Effector memory CD8-positive, alpha-beta T cell (primary cell): ENCODE measurements at regions not wholly inside any gene's neighbourhood (a gene's known extent, or its start where the extent isn't known, plus 50 kb on each side); places are given as distances from the start of the nearest gene placed in this dataset.

Experiments
- ATAC-seq: fragments of 150-1000 bp; cut with Tn5 transposase; replicated peaks from 2 replicates; pipeline ENCODE4 v1.10.0; 2021; ENCODE audit warnings: mild to moderate bottlenecking, moderate library complexity
- DNase-seq, 3 experiments: peaks; one replicate each; pipeline ENCODE4 v3.0.0; 2021
- H3K27ac Mint-ChIP-seq, 2 donors: one replicate each; pipeline ENCODE4 v1.8.0; 2022; ENCODE audit warnings: mild to moderate bottlenecking in 2 of 2, mixed read lengths in 2 of 2, moderate library complexity in 2 of 2
- H3K27me3 Mint-ChIP-seq, 2 donors: one replicate each; pipeline ENCODE4 v1.8.0; 2022; ENCODE audit warnings: mixed read lengths in 2 of 2
- H3K36me3 Mint-ChIP-seq: one replicate; pipeline ENCODE4 v1.8.0; 2022; ENCODE audit warnings: mild to moderate bottlenecking, moderate library complexity, mixed read lengths; ENCODE audit not compliant: insufficient read depth
- H3K4me1 Mint-ChIP-seq, 2 donors: one replicate each; pipeline ENCODE4 v1.8.0; 2022; ENCODE audit warnings: low read depth in 2 of 2, mixed read lengths in 2 of 2
- H3K4me3 Mint-ChIP-seq, 2 donors: one replicate each; pipeline ENCODE4 v1.8.0; 2022; ENCODE audit warnings: mild to moderate bottlenecking in 2 of 2, mixed read lengths in 2 of 2, moderate library complexity in 2 of 2
- H3K9me3 Mint-ChIP-seq, 2 donors: one replicate each; pipeline ENCODE4 v1.8.0; 2022; ENCODE audit warnings: mixed read lengths in 2 of 2

DNA sequence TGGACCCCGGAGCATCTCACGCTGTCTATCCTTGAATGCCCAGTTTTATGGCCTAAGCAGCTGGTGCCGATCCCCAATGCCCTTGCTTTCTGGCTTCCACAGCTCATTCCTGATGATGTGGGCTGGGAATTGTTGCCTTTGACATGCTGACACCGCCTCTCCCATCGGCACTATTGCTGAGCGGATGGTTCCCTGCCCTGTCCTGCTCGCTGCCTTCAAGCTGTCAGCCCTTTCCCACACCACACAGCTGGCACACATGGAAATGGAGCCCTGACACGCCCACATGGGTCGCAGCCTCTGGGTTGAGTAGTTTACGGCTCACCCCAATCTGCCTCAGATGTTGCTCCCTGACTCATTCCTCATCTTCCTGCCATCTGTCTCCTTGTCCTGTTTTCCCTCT lies 110.2 kb upstream of the SESN3 start:
- no peak for DNase-seq
- H3K4me1 Mint-ChIP-seq, result no peaks in the 10 kb centered on the region
- H3K27me3 Mint-ChIP-seq, result peaks cover 5 to 7% of the 10 kb centered on the region in 2 donors

DNA sequence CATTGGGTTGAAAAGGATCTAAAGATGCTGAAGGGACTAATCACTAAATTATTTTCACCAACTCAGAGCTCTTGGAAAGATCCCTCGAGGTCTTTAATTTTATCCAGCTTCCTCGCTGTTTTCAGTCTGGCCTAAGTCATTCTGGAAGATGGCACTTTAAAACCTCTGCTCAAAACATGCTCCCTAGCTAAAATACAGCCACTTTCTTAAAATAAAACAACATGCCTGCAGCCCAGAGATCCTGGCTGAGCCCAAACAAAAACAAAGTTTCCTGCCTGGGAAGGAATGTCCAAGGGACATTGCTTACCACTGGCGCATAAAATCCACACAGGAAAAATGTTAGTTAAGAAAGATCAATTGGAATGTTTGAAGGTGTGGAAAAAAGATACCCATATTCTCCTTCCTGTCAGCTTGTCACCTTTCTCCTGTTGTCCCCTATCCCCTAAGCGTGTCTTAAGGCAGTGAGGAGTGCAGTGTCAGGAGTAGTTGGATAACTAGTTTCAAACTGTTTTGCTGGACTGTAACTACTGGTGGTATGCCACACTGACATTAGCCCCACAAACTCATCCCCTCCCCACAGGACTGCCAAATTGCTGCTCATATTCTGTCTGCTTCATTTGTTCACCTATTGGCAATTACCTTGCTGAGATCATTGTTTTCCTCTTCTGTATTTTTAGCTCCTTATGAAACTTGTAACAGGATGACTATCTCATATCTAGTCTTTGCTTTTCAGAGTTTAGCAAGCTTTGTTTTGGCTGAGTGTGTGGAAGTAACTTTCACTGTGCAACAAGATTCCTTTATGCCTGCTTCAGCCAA lies 108.3 kb upstream of the SESN3 start:
- Mint-ChIP-seq H3K27me3 (peaks cover 0 to 7% of the 10 kb centered on the region in 2 donors), H3K27ac (no peak overlapping the region), H3K4me1 (no peaks in the 10 kb centered on the region), H3K4me3 (no peak overlapping the region), H3K36me3 (no peaks in the 10 kb centered on the region), H3K9me3 (no peaks in the 10 kb centered on the region)
- ATAC-seq (no peak), DNase-seq (no peak)

More for the DNA sequence above, 110.2 kb upstream of the SESN3 start:
- Mint-ChIP-seq H3K27ac (no peak overlapping the region), H3K4me3 (no peak overlapping the region), H3K36me3 (no peaks in the 10 kb centered on the region), H3K9me3 (no peaks in the 10 kb centered on the region)
- no peak for ATAC-seq

DNA sequence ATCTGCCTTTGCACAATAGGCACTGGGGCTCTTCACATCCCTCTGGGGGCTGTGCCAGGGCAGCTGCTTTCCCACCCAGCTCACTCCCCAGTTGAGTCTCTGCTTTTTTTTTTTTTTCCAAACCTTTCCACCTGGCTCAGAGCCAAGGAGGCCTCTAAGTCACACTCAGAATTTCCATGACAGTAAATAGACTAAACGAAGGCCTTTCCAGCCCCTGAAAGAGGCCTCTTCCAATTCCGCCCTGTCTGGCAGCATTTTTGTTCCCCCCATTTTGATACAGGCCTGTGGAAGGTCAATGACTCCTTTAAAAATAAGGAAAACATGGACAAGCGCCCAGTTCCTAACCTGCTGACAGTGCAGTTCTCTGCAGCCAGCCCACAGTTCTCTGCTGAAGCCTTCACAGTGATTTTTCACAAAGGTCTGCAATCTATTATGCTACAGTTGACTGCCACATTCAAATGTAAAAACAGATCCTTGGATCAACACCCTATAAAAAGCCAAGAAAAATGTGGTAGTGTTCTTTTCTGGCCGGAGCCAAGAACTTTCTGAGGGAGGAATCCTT lies 107.5 kb upstream of the SESN3 start:
- no peak overlapping the region for H3K27ac Mint-ChIP-seq
- DNase-seq (no peak), ATAC-seq (no peak)
- no peaks in the 10 kb centered on the region for H3K36me3 Mint-ChIP-seq
- peaks cover 0 to 7% of the 10 kb centered on the region in 2 donors for H3K27me3 Mint-ChIP-seq
- H3K4me3 Mint-ChIP-seq, result no peak overlapping the region
- H3K4me1 Mint-ChIP-seq, result no peaks in the 10 kb centered on the region
- H3K9me3 Mint-ChIP-seq, result no peaks in the 10 kb centered on the region

DNA sequence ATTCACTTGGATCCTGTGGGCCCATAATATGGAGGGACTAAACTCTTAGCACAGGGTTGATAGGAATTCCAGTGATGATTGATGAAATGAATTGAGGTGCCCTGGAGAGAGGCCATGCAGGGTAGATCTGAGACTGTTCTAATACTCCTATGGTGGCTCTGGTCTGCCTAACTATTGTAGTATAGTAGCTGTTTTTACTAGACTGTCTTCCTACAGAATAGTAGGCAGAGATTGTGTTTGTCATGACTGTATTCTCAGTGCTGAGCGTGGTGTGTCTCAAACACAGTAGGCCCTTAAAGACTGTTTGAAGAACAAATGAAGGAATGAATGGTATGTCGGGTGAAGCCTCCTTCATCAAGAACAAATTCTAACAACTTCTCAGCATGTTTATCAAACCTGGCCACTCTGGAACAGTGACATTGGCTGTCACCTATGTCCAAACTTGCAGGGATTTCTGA lies 107.0 kb upstream of the SESN3 start:
- Mint-ChIP-seq H3K27me3 (peaks cover 0 to 7% of the 10 kb centered on the region in 2 donors), H3K4me1 (no peaks in the 10 kb centered on the region), H3K36me3 (no peaks in the 10 kb centered on the region), H3K27ac (no peak overlapping the region), H3K9me3 (no peaks in the 10 kb centered on the region), H3K4me3 (no peak overlapping the region)
- peak; percentile 4 for ATAC-seq
- DNase-seq, result no peak

DNA sequence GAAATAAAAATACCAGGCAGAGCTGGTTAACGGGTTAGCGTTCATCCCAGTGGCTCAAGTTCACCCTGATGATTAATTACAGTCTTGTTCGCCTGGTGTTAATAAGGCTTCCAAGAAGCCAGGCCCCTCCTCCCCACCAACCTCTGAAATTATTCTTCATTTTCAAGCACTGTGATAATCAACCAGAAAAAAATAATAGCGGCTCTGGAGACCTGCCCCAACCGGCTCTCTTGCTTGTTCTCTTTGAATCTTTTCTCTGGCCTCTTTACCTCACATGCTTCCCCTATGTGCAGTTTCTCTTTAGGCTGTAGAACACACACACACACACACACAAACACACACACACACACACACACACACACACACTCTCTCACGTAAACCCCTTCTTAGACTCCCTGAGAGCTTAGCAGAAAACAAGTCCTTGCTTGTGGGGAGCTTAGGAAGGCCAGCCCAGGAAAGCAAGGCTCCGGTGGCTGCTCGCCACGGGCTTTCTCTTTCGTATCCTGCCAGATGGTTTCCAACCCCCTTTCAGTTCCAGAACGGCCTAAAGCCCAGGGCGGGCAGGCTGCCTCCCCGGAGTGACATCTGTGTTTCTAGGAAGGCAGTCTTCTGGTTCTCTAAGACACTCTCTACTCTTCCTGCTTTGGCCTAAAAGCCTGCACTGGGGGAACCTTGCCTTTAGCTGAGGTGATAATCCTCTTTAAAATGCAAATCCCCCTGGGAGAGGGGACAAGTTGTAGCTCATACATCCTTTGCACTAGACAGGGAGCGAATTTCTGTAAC lies 106.4 kb upstream of the SESN3 start:
- Mint-ChIP-seq H3K9me3 (no peaks in the 10 kb centered on the region), H3K36me3 (no peaks in the 10 kb centered on the region), H3K27ac (no peak overlapping the region), H3K27me3 (peaks cover 0 to 7% of the 10 kb centered on the region in 2 donors), H3K4me3 (no peak overlapping the region), H3K4me1 (no peaks in the 10 kb centered on the region)
- ATAC-seq (peak; percentile 51), DNase-seq (no peak)

DNA sequence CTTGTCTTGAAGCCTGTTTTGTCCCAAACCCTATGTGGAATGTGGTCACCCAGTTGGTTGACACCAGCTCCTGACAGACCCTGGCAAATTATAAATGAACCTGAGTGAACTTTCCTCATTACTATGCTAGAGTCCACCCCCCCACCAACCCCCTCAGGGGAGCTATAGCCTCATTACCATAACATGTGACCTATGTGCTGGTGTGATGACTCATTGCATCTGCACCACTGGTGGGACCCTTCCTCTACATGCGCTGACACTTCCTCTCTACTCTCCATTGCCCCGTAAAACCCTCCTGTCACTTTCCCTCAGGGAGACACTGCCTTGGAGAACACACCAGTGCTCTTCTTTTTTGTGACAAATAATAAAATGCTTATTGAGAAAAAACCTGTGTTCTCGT lies 105.0 kb upstream of the SESN3 start:
- H3K27ac Mint-ChIP-seq, result no peak overlapping the region
- no peaks in the 10 kb centered on the region for H3K27me3 Mint-ChIP-seq
- no peaks in the 10 kb centered on the region for H3K9me3 Mint-ChIP-seq
- H3K4me3 Mint-ChIP-seq, result no peak overlapping the region
- no peaks in the 10 kb centered on the region for H3K4me1 Mint-ChIP-seq
- ATAC-seq (no peak), DNase-seq (no peak)
- H3K36me3 Mint-ChIP-seq, result no peaks in the 10 kb centered on the region

DNA sequence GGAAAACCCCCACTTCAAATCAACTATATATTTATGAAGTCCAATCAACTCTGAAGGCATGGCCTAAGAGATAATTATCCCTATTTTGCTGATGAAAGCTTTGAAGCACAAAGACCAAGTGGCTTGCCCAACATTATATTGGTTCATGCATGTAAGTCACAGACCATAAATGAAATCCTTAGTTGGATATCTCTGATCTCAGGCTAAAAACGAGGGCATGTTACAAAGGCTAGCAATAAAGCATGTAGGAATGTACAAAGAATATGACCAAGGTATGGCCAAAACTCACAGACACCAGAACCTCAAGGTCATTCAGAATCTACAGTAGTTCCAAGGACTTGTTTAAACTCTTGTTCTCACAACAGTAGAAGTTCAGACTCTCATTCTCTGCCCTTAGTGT lies 100.2 kb upstream of the SESN3 start:
- DNase-seq (no peak), ATAC-seq (no peak)
- Mint-ChIP-seq H3K27ac (no peak overlapping the region), H3K36me3 (no peaks in the 10 kb centered on the region), H3K27me3 (peaks cover under 1 to 11% of the 10 kb centered on the region in 2 donors), H3K4me3 (no peak overlapping the region), H3K9me3 (no peaks in the 10 kb centered on the region), H3K4me1 (no peaks in the 10 kb centered on the region)

DNA sequence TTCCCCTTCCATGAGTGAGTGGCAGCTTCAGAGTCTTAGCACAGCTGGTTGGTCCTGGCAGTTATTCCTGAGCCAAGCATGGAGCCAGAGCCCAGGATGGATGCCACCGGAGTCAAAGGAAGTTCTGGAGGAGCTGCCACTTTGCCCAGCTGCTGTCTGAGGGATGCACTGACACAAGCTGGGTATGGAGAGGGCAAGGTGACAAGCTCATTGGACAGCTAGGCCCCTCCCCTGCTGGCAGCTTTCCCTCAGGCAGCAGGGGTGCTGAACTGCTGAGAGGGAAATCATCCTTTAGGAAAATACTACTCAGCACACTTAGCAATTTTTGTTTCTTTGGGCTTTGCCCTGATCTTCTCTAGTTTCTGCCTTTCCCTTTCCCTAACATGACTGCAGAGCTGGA lies 99.3 kb upstream of the SESN3 start:
- Mint-ChIP-seq H3K27ac (no peak overlapping the region), H3K36me3 (no peaks in the 10 kb centered on the region), H3K4me3 (no peak overlapping the region), H3K27me3 (peaks cover 6 to 18% of the 10 kb centered on the region in 2 donors), H3K9me3 (no peaks in the 10 kb centered on the region), H3K4me1 (no peaks in the 10 kb centered on the region)
- no peak for ATAC-seq
- no peak for DNase-seq

DNA sequence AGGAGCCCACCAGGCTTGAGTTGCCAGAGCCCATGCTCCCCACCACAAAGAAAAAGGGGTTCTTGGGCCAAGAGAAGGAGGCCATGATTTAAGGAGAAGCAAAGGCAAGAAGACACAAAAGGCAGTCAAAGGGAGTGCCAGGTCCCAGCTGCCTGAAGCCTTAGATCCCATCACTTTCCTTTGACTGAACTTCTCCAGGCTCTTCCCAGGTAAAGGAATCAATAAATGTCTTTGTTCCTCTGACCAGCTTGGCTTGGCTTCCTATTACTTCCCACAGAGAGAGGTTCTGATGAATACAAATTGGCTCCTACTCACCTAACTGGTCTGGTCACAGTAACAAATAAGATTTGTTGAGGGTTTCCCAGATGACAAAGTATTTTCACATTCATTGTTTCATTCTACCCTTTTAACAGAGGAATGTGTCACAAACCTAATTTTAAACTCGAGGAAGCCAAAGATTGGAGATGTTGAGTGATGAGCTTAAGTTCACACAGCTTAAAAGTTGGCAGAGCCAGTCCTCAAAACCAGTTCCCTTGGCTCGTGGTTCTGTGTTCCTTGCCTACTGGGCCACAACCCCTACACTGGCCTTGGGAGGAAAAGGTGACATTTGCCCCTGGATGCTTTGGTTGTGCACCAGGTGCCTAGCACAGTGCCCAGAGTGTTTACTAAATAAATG lies 96.4 kb upstream of the SESN3 start:
- peaks cover 6 to 18% of the 10 kb centered on the region in 2 donors for H3K27me3 Mint-ChIP-seq
- no peak overlapping the region for H3K27ac Mint-ChIP-seq
- DNase-seq (no peak), ATAC-seq (no peak)
- no peak overlapping the region for H3K4me3 Mint-ChIP-seq
- H3K36me3 Mint-ChIP-seq, result no peaks in the 10 kb centered on the region
- H3K4me1 Mint-ChIP-seq, result no peaks in the 10 kb centered on the region
- H3K9me3 Mint-ChIP-seq, result no peaks in the 10 kb centered on the region

DNA sequence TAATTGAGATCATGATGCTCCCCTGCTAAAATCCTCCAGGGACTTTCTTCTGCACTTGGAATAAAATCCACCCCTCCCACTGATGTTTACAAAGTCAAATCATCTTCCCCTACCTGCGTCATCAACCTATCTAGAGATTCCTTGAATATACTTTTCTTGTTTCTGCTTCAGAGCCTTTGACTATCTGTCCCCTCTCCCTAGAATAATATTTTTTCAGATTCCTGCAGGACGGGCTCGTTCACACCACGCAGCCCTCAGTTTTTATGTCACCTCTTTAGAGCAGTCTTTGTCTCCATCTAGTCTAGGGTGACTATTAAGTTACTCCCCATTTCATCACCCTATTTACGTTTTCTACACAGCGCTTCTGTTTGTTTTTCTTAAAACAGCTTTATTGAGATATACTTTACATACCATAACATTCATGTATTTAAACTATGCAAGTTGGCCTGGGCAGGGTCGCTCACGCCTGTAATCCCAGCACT lies 94.8 kb upstream of the SESN3 start:
- ATAC-seq, result no peak
- H3K4me1 Mint-ChIP-seq, result no peaks in the 10 kb centered on the region
- no peak for DNase-seq
- H3K4me3 Mint-ChIP-seq, result no peak overlapping the region
- H3K36me3 Mint-ChIP-seq, result no peaks in the 10 kb centered on the region
- H3K9me3 Mint-ChIP-seq, result no peaks in the 10 kb centered on the region
- H3K27me3 Mint-ChIP-seq, result peaks cover 6 to 18% of the 10 kb centered on the region in 2 donors
- H3K27ac Mint-ChIP-seq, result no peak overlapping the region

DNA sequence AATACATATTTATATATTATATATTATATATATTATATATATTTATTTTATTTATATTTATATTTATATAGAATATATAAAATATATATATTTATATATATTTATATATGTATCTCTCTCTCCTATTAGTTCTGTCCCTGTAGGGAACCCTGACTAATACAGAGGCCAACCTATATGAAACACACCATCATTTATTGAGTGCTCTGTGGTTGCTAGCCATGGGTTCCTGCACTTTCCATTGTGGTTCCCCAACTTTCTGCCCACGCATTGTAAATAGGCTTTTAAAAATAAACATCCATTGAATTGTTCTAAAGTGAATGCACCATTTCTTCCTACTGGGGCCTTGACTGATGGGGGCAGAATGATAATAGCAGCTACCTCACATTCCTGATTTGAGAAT lies 93.8 kb upstream of the SESN3 start:
- no peak overlapping the region for H3K27ac Mint-ChIP-seq
- H3K27me3 Mint-ChIP-seq, result peaks cover 6 to 18% of the 10 kb centered on the region in 2 donors
- H3K4me3 Mint-ChIP-seq, result no peak overlapping the region
- ATAC-seq, result no peak
- H3K9me3 Mint-ChIP-seq, result no peaks in the 10 kb centered on the region
- H3K4me1 Mint-ChIP-seq, result no peaks in the 10 kb centered on the region
- H3K36me3 Mint-ChIP-seq, result no peaks in the 10 kb centered on the region
- no peak for DNase-seq

DNA sequence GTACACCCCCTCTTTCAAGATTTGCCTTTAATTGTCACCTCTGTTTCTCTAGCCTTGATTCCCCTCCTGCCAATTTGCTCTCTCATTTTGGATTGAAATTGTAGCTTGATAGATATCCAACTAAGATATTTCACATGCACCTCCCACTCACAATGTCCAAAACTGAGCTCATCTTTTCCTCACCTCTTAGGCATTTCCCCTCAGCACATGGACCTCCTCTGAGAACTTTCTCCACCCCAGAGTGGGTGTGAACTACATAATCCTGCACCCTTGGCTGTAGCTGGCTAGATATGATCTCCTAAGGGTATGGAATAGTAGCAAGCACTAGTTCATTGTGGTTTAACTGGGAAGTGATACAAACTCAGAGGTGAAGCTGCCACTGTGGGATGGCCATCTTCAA lies 91.5 kb upstream of the SESN3 start:
- H3K4me1 Mint-ChIP-seq, result no peaks in the 10 kb centered on the region

DNA sequence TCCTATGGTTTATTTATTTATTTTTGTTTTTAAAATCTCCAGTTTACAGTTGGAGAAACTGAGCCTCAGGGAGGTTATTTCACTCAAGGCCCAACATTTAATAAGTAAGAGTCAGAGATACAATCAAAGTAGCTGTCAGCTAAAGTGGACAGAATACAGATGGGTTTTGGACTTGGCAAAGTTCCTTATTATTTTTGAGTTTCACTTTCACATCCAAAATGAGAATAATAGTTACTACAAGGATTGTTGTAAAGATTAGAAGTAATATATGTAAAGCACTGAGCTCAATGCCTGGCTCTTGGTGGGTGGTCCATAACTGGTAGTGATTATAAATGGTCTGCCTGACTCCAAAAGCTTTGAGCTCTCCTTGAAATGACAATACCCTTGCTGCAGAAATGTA lies 87.5 kb upstream of the SESN3 start:
- no peaks in the 10 kb centered on the region for H3K4me1 Mint-ChIP-seq
- H3K9me3 Mint-ChIP-seq, result no peaks in the 10 kb centered on the region
- H3K27me3 Mint-ChIP-seq, result no peaks in the 10 kb centered on the region
- H3K36me3 Mint-ChIP-seq, result no peaks in the 10 kb centered on the region
- DNase-seq, result no peak
- no peak overlapping the region for H3K4me3 Mint-ChIP-seq
- no peak for ATAC-seq
- no peak overlapping the region for H3K27ac Mint-ChIP-seq

More for the DNA sequence above, 91.5 kb upstream of the SESN3 start:
- no peak overlapping the region for H3K27ac Mint-ChIP-seq
- no peaks in the 10 kb centered on the region for H3K36me3 Mint-ChIP-seq
- H3K9me3 Mint-ChIP-seq, result no peaks in the 10 kb centered on the region
- DNase-seq (no peak), ATAC-seq (no peak)
- peaks cover 6 to 15% of the 10 kb centered on the region in 2 donors for H3K27me3 Mint-ChIP-seq
- H3K4me3 Mint-ChIP-seq, result no peak overlapping the region
